Neural progenitor cell (in vitro differentiated cells): ENCODE measurements at regions not wholly inside any gene's neighbourhood (a gene's known extent, or its start where the extent isn't known, plus 50 kb on each side); places are given as distances from the start of the nearest gene placed in this dataset.

Source experiments
- EZH2 ChIP-seq: fragments of 200-600 bp; sonication (generic); IDR thresholded peaks from 2 replicates; pipeline ENCODE4 v1.6.1; 2017; ENCODE audit warnings: antibody characterized with exemption, mild to moderate bottlenecking, moderate library complexity
- TF ChIP-seq, protein P1 (sequence below): fragments of 200-600 bp; sonication (generic); IDR thresholded peaks from 2 replicates; pipeline ENCODE4 v1.5.1; 2017; ENCODE audit warnings: antibody characterized with exemption, mild to moderate bottlenecking

DNA sequence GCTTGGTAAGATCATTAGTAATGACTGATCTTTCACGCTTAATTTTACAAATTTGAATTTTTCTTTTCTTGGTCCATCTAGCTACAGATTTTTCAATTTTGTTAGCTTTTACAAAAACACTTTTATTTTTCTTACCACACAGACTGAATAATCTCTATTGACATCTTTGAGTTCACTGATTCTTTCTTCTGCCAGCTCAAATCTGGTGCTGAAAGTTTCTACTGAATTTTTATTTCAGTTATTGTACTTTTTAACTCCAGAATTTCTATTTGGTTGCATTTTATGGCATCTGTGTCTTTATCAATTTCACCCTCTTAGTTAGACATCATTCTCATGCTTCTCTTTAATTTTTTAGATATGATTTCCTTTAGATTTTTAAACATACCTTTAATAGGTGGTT, 584.7 kb downstream of the LMO4 start:
- TF ChIP-seq, protein P1, sequence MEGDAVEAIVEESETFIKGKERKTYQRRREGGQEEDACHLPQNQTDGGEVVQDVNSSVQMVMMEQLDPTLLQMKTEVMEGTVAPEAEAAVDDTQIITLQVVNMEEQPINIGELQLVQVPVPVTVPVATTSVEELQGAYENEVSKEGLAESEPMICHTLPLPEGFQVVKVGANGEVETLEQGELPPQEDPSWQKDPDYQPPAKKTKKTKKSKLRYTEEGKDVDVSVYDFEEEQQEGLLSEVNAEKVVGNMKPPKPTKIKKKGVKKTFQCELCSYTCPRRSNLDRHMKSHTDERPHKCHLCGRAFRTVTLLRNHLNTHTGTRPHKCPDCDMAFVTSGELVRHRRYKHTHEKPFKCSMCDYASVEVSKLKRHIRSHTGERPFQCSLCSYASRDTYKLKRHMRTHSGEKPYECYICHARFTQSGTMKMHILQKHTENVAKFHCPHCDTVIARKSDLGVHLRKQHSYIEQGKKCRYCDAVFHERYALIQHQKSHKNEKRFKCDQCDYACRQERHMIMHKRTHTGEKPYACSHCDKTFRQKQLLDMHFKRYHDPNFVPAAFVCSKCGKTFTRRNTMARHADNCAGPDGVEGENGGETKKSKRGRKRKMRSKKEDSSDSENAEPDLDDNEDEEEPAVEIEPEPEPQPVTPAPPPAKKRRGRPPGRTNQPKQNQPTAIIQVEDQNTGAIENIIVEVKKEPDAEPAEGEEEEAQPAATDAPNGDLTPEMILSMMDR: no peak
- TF ChIP-seq EZH2: no peak
